ENCODE measurements at regions not wholly inside any gene's neighbourhood (a gene's known extent, or its start where the extent isn't known, plus 50 kb on each side); places are given as distances from the start of the nearest gene placed in this dataset.
"Not testable (repeated sequence)": the region's sequence is repeated elsewhere in the genome, so short reads cannot be mapped to it uniquely, and the experiment has no call there.

DNA sequence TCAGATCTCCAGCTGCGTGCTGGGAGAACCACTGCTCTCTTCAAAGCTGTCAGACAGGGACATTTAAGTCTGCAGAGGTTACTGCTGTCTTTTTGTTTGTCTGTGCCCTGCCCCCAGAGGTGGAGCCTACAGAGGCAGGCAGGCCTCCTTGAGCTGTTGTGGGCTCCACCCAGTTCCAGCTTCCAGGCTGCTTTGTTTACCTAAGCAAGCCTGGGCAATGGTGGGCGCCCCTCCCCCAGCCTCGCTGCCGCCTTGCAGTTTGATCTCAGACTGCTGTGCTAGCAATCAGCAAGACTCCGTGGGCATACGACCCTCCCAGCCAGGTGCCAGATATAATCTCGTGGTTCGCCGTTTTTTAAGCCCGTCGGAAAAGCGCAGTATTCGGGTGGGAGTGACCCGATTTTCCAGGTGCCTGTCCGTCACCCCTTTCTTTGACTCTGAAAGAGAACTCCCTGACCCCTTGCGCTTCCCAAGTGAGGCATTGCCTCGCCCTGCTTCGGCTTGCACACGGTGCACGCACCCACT lies 288.2 kb downstream of the RASEF start:
- TF ChIP-seq, protein P1, sequence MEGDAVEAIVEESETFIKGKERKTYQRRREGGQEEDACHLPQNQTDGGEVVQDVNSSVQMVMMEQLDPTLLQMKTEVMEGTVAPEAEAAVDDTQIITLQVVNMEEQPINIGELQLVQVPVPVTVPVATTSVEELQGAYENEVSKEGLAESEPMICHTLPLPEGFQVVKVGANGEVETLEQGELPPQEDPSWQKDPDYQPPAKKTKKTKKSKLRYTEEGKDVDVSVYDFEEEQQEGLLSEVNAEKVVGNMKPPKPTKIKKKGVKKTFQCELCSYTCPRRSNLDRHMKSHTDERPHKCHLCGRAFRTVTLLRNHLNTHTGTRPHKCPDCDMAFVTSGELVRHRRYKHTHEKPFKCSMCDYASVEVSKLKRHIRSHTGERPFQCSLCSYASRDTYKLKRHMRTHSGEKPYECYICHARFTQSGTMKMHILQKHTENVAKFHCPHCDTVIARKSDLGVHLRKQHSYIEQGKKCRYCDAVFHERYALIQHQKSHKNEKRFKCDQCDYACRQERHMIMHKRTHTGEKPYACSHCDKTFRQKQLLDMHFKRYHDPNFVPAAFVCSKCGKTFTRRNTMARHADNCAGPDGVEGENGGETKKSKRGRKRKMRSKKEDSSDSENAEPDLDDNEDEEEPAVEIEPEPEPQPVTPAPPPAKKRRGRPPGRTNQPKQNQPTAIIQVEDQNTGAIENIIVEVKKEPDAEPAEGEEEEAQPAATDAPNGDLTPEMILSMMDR (IDR thresholded peaks at IDR 0.05; ENCODE audit: low read depth, low read length, poor library complexity, severe bottlenecking): not testable (repeated sequence)
- TF ChIP-seq EZH2phosphoT487 (IDR thresholded peaks at IDR 0.05; ENCODE audit: borderline replicate concordance, low read length): not testable (repeated sequence)

Data from DOHH2 (cell line).